DMS114 treated with DMSO at 0.1 percent for 48 hours (cell line): ENCODE measurements at regions not wholly inside any gene's neighbourhood (a gene's known extent, or its start where the extent isn't known, plus 50 kb on each side); places are given as distances from the start of the nearest gene placed in this dataset.
"Not testable (repeated sequence)": the region's sequence is repeated elsewhere in the genome, so short reads cannot be mapped to it uniquely, and the experiment has no call there.

Experiments
- DNase-seq: peaks from one replicate; lab custom pipeline; 2025; ENCODE audit not compliant: unreplicated experiment; lab: John Stamatoyannopoulos, UW

DNA sequence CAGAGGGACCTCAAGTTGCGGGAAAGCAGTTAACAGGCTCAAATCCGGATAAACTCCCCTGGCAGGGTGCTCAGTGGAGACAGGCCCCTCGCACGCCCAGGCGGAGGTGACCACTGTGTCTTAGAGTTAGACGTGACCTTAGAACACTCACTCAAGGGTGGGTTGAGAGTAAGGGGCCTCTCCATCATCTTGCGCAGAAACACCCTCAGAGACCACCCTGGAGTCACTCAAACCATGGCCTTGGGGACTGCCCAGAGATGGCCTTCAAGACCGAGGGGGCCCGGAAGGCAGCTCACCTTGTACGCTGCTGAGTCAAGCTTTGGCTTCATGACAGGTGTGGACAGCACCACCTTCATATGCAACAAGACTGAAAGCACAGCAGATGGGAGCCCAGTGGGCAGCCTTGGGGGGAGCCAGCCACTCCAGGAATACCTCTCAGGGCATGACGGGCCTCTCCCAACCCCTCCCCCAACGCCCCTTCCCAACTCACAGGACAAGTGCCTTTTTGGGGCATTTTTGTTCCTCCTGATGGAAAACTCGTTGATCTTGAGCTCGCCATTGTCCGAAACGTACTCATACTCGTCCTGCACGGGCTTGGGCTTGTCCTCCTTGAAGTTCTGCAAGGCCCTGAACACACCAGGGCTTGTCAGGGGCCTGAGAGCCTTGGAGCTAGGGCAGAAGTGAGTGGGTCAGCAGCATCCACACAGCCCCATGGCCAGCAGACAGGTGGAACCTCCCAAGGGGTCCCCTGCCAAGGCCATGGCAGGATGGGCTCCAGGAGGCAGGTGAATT is 229.2 kb downstream of the TUBA3C start:
- no peak for DNase-seq

DNA sequence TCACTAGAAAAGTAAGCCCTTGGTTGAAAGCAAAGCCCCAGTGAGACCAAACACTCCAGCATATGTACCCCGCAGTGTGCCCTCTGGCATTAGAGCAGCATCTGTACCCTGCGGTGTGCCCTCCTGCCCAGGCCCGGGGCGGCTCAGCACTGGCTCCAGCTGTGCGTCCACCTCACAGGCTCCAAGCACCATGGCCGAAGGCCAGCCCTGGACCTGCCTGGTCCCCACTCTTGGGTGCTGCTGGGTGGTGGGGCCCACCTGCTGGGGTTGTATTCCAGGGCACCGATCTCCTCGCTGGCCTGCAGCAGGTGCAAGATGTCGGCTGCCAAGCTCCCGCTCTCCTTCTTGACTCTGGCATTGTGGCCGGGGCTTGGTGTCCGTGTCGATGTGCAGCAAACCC is 230.2 kb downstream of the TUBA3C start:
- no peak for DNase-seq

DNA sequence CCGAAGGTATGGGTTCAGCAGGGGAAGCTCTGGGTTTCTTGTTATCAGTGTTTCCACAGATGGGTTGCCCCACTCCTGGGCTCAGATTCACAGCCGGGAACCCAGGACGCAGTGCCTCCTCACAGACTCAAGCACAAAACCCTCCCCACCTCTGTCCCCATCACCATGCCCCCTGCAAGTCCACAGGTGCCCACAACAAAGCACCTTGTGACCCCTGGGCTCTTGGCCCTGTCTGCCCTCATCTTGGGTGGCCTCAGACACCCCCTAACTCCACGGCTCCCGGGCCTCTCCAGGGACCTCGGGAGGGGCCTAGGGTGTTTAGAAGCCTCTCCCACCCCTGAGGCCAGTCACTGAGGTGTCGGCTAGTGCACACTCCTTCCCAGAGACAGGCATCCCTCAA is 231.7 kb downstream of the TUBA3C start:
- DNase-seq: no peak

DNA sequence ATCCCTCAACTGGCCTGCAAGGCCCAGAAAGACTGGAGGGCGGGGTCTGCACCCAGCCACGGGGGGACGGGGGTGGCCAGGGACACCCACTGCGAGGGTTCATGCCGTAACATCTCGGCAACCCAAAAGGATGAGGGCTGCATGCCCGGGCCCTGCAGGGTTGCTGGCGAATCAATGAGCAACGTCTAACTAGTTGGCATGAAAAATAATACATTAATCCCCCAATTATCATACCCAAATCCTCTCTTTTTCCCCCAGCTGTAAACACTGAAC is 232.2 kb downstream of the TUBA3C start:
- no peak for DNase-seq

DNA sequence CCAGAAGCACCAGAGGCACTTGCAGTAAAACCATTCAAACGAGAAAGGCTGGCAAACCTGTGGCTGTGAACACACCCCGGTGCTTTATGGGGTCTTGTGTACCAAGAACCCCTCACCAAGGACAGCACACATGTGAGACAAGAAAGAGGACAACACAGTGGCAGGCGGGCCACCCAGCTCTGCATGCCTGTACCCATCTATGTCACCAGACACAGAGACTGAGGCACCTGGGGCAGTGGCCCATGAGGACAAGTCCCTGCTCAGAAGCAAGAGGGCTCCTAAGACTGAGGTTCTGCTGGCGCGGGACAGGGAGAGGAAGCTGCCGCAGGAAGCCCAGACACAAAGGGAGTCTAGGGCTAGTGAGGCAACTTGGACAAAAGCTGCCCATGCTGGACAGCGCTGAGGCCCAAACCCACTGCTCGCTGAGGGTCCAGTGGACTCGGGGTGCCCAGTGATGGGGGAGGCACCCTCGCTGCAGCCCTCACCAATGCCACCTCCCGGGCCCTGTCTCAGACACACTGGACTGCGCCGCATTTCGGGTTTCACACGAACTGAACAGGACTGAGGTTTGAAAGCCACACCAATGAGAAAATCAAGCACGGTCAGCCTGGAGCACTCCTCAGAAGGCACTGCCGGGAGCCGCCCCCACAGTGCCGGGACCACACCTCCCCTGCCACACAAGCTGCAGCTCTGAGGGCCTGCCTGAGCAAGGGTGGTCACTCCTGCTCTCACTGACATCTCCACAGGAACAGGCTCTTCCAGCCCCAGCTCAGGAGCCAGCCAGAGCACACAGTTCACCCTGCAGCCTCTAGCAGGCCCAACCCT is 232.7 kb downstream of the TUBA3C start:
- DNase-seq: no peak

DNA sequence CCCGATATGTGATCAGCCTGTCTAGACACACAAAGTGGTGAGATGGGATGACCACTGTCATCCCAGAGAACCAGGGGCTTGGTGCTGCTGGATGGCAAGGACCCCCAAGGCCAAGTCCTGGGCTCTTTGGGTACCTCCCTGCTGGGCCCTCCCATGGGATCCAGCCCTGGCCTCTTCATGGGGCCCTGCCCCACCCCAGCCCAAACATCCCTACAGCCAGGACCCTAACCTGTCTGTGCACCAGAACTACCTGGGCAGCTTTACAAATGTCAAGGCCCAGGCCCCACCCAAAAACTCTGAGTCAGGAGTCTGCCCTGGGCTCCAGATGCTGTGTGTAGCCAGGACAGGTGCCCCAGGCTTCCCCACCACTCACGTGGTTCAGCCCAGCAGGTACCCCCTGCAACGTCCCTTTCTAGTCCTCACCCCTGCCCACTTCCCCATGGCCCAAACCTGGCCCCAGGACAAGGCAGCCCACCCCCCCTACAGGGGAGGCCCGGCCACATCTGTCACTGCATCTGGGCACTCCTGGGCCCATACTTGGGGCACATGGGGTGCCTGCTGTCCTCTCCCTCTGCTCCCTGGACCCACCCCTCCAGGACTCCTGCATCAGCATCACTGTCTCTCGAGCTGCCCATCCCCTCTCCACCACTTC is 233.5 kb downstream of the TUBA3C start:
- no peak for DNase-seq

DNA sequence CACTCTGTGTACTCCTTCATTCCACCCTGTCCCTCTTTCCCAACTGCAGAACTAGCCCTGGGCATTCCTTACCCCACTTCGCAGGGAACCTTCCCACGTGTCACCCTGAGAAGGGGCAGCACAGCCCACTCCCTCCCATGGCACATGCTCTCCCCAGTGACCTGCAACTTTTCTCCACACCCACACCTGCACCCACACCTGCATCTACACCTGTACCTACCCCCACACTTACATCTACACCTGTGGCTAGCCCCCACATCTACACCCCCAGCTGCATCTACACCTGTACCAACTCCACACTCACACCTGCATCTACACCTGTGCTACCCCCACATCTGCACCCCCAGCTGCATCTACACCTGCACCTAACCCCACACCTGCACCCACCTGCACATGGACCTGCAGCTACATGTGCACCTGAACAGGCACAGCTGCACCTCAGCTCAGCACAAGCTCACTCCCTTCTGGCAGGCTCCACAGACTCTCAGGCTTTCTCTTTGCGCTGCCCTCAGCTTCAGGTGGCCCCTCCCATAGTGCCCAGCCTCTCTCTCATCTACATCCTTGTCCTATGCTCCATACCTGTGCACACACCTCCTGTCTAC is 234.1 kb downstream of the TUBA3C start:
- no peak for DNase-seq

DNA sequence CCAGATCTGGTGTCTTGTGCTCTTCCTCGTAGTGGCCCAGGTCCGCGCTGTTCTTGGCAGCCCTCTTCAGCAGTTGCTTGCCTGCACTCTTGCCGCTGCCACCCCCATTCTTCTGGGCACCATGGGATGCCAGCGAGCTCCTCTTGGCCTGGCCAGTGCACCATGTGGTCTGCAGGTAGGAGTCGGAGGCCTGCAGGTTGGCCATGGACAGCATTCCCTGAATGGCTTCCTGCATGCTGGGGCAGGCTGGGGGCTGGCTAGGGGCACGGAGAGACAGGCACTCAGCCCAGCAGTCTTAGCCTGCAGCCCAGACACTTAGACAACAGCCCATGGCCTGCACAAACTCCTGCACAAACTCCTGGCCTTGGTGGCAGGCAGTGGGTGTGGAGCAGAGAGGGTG is 234.9 kb downstream of the TUBA3C start:
- DNase-seq: no peak

DNA sequence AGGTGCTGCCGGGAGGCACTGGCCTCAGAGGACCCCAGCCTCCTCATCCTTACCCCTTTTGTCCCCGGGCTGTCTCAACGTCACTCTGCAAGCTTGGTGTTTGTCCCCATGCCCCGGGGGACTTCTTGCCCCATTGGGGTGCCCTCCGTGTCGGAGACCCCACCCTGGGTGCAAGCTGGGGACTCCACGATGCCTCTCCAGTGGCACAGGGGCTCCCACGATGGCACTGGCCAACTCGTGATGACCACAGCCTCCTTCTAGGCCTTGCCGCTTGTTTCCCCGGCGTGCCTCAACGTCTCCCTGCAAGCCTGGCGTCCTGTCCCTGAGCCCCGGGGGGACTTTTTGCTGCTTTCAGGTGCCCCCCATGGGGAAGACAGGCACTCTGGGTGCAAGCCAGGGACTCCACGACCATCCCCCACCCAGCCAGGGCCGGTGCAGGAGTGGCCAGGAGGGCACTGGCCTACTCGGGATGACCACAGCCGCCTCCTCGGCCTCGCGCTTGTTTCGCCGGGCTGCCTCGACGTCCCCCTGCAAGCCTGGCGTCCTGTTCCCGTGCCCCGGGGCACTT is 237.0 kb downstream of the TUBA3C start:
- no peak for DNase-seq

DNA sequence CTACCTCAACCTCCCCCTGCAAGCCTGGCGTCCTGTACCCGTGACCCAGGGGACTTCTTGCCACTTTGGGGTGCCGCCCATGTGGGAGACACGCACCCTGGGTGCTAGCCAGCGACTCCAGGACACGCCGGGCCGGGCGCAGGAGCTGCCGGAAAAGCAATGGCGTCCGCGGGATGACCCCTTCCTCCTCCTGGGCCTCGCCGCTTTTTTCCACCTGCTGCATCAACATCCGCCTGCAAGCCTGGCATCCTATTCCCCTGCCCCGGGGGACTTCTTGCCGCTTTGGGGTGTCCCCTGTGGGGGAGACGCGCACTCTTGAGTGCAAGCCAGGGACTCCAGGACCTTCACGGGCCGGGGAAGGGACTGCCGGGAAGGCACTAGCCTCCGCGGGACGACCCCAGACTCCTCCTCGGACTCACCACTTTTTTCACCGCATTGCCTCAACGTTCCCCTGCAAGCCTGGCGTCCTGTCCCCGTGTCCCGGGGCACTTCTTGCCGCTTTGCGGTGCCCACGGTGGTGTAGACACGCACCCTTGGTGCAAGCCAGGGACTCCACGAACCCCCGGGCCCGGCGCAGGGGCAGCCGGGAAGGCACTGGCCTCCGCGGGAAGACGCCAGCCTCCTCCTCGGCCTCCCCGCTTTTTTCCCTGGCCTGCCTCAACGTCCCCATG is 237.8 kb downstream of the TUBA3C start:
- no peak for DNase-seq

DNA sequence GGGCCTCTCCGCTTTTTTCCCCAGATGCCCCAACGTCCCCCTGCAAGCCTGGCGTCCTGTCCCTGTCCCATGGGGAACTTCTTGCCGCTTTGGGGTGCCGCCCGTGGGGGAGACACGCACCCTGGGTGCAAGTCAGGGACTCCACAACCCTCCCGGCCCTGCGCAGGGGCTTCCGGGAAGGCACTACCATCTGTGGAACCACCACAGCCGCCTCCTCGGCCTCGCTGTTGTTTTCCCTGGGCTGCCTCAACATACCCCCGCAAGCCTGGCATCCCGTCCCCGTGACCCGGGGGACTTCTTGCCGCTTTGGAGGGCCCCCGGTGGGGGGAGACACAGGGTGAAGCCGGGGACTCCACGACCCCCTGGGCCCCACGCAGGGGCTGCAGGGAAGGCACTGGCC is 238.4 kb downstream of the TUBA3C start:
- DNase-seq: no peak

DNA sequence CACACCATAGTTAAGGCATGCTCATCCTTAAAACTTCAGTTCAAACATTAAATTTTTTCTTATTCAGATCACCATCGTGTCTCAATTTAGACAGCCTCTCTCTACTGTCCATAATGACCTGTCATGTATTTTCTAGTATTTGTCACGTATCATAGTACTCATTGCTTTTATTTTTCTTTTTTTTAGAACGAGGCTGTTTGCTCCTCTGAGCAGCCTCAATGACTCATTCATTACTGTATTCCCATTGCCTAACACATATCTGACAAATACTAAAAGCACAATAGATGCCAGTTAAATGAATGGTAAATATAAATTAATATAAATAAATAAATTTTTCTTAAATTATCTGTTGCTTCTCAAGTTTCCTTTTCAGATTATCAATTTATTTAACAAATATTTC is 245.5 kb downstream of the TUBA3C start:
- DNase-seq: no peak

DNA sequence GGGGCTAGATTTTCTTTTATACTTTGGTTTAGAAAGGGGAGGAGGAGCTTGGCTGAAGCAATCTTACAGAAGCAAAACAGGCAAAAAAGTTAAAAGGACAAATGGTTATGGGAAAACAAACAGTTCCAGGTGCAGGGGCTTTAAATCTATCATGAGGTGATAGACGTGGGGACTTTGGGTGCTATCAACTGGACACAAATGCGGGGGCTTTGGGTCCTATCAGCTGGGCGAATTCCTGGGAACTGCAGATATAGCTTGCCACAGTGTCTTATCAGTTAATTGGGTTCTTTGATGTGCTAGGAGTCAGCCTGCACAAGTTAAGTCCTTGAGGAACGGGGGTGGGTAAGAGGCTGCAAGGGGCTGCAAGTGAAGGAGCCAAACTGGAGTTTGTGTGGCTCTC is 260.6 kb downstream of the TUBA3C start:
- no peak for DNase-seq

DNA sequence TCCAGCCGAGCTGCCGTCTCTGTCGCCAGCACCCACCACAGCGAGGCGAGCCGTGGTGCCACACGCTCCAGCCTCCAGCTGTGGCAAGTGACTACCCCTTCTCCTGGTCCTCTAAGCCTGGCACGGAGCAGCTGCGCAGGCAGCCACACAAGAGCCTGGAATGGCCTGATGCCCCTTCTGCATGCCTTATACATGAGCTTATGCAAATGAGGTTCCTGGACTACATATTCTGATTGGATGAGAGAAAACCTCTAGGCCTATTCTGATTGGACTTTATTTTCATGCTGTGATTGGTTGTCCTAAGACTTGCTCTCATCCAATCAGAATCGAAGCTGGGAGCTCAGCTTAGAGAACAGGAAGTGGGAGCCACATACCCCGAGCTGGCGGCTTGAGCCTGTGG is 276.5 kb downstream of the TUBA3C start:
- not testable (repeated sequence) for DNase-seq

DNA sequence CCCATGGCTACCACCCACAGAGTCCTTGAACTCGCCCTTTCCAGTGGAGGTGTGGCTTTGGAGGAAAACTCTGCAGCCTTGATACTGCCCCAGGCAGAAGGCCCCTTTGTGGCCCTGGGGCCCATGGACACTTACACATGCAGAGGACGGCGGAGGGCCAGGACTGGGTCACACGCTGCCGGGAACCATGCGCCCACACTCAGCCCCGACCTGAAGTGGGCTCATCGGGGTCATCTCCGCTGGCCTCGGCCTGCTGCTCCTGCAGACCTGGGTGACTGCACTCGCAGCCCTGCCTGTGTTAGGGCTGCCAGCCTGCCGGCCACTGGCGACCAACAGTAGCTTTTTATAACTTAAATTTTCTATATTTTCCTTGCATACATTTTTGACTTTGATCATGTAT is 286.2 kb downstream of the TUBA3C start:
- DNase-seq: not testable (repeated sequence)

DNA sequence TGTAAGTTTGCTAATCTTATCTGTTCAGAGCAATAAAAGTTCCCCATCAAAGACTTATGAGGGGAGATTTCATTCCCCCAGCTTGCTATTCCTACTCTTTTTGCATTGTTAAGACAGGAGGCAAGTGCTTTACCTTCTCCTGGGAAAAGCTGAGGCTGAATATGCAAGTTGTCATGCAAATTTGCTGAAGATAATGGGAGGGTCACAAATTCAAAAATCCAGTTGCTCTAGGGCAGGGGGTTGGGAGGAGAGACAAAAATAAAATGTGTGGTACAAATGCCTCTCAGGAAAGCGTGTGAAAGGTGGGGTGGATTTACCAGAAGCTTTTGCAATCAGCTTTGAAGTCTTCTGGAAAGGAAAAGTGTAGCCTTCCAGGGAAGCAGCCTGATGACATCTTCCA is 290.4 kb downstream of the TUBA3C start:
- DNase-seq: not testable (repeated sequence)

DNA sequence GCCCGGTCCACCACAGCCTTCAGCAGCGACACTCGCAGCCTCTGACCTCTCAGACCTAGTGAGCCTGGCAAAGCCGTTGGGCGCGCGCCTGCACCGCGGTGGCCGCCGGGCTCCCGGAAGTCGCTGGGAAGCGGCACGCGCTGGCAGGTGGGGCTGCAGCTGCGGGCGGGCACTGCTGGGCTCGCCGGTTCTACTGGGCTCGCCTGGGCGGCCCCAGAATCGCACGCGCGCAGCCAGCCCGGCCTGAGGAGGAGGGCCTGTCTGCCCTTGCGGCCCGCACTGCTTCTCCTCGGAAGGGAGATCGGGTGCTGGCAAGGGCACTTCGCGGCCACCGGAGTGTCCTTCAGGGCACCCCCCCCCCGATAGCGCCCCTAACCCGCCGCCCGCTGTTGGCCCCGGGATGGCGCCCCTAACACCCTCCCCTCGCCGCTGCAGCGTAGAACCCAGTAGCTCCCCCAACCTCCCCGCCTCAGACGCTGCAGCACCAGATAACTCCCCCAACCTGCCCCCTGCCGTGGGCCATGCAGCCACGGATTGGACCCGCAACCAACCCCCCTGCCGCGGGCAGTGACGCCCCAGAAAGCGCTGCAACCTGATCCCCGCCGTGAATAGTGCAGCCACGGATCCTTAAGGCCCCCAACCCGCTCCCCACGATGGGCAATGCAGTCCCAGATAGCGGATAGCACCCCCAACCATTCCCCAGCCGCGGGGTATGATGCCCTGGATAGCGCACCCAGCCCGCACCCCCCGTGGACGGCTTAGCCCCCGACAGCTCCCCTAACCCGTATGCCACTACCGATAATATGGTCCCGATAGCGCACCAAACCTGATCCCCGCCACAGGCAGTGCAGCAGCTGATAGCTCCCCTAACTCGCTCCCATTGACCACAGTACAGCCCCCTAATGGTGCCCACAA is 306.5 kb downstream of the TUBA3C start:
- DNase-seq: not testable (repeated sequence)

DNA sequence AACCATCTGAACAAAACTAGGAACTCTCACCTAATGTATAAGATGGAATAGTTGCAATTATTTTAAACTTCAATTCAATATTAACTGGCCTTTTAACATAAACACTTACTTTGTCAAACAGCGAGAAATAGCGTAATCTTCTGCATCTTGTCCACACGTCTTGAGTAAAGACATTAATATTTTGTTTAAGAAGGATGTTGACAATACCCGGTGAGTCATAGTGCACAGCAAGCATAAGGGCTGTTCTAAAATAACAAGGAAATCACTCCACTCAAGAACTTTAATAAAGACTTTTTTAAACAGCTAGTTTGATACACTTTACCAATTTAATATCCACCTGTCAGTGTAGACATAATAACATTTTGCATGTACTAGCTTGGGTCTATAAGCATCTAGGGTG is 311.1 kb downstream of the TUBA3C start:
- DNase-seq: not testable (repeated sequence)

DNA sequence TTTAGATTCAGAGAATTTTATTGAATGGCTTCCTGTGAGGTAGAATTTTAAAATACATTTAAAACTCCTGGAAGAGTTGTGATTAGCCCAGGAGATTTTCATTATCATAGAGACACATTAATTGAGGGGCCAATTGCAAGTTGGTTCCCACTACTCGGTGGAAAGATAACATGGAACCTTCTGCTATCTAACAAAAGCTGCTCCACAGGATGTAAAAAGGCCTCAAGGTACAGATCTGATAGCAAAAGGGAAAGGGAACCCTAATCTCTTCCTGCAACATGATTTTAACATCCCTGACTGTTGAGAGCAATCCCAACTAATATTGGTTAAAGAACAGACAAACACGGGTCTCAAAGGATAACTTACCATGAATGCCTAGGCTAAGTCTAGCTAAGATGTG is 312.3 kb downstream of the TUBA3C start:
- DNase-seq: not testable (repeated sequence)
